OCI-LY1 (cell line): ENCODE measurements at regions not wholly inside any gene's neighbourhood (a gene's known extent, or its start where the extent isn't known, plus 50 kb on each side); places are given as distances from the start of the nearest gene placed in this dataset.

ENCODE experiments used
- H2AFZ ChIP-seq: fragments of 200-600 bp; sonication (generic), shearing (Covaris generic); 2 replicates; pipeline ENCODE4 v1.6.0; 2014; ENCODE audit warnings: antibody characterized with exemption, mild to moderate bottlenecking, low read length
- H3F3A ChIP-seq: fragments of 200-600 bp; sonication (generic), shearing (Covaris generic); 2 replicates; pipeline ENCODE4 v1.6.0; 2014; ENCODE audit warnings: mild to moderate bottlenecking, antibody characterized with exemption, low read length, moderate library complexity; ENCODE audit not compliant: insufficient read depth
- H3K27ac ChIP-seq: fragments of 200-600 bp; sonication (generic); 2 replicates; pipeline ENCODE4 v1.5.1; 2014; ENCODE audit warnings: low read length, mixed run types, mild to moderate bottlenecking, low read depth; ENCODE audit not compliant: poor library complexity, severe bottlenecking
- H3K27me3 ChIP-seq: fragments of 200-600 bp; sonication (generic); 2 replicates; pipeline ENCODE4 v1.6.0; 2014; ENCODE audit warnings: antibody characterized with exemption, mild to moderate bottlenecking, low read length, moderate library complexity; ENCODE audit not compliant: insufficient read depth
- H3K36me3 ChIP-seq: fragments of 200-600 bp; sonication (generic); 2 replicates; pipeline ENCODE4 v1.6.1; 2014; ENCODE audit warnings: mild to moderate bottlenecking, antibody characterized with exemption, low read length, moderate library complexity, mixed read lengths; ENCODE audit not compliant: insufficient read depth
- H3K4me1 ChIP-seq: fragments of 200-600 bp; sonication (generic); 2 replicates; pipeline ENCODE4 v1.5.1; 2014; ENCODE audit warnings: mild to moderate bottlenecking, low read length, moderate library complexity; ENCODE audit not compliant: insufficient read depth, severe bottlenecking
- H3K4me2 ChIP-seq: fragments of 200-600 bp; sonication (generic), shearing (Covaris generic); 2 replicates; pipeline ENCODE4 v1.6.1; 2014; ENCODE audit warnings: low read length
- H3K4me3 ChIP-seq: fragments of 200-600 bp; sonication (generic); 2 replicates; pipeline ENCODE4 v1.5.1; 2014; ENCODE audit warnings: low read length, low read depth, mild to moderate bottlenecking, mixed read lengths; ENCODE audit not compliant: poor library complexity, severe bottlenecking
- H3K79me2 ChIP-seq: fragments of 200-600 bp; shearing (Covaris generic); 2 replicates; pipeline ENCODE4 v1.6.1; 2016; ENCODE audit warnings: mixed run types, low read length, mixed read lengths; ENCODE audit not compliant: insufficient read depth
- H3K9ac ChIP-seq: fragments of 200-600 bp; sonication (generic), shearing (Covaris generic); 2 replicates; pipeline ENCODE4 v1.6.1; 2014; ENCODE audit warnings: mild to moderate bottlenecking, low read length, mixed read lengths
- H3K9me2 ChIP-seq: fragments of 200-600 bp; sonication (generic), shearing (Covaris generic); 2 replicates; pipeline ENCODE4 v1.6.1; 2014; ENCODE audit warnings: low read depth, mild to moderate bottlenecking, low read length, mixed read lengths
- H3K9me3 ChIP-seq: fragments of 200-600 bp; shearing (Covaris generic); 2 replicates; pipeline ENCODE4 v1.6.1; 2014; ENCODE audit warnings: low read length, mixed read lengths
- H4K20me1 ChIP-seq: fragments of 200-600 bp; sonication (generic), shearing (Covaris generic); 2 replicates; pipeline ENCODE4 v1.6.0; 2016; ENCODE audit warnings: mild to moderate bottlenecking, low read length; ENCODE audit not compliant: insufficient read depth
- CTCF ChIP-seq: fragments of 200-600 bp; sonication (generic), shearing (Covaris generic); IDR thresholded peaks from 2 replicates; pipeline ENCODE4 v1.5.1; 2017; ENCODE audit warnings: mild to moderate bottlenecking, antibody characterized with exemption, low read length, moderate library complexity, mixed read lengths
- EZH2 ChIP-seq: fragments of 200-600 bp; sonication (generic), shearing (Covaris generic); IDR thresholded peaks from 2 replicates; pipeline ENCODE4 v1.8.0; 2017; ENCODE audit warnings: borderline replicate concordance, mixed run types, mild to moderate bottlenecking, antibody characterized with exemption, low read length, moderate library complexity, mixed read lengths

GRCh38 chr10:23493711-23494110, 54.8 kb downstream of the OTUD1 start:
- no peaks in the 10 kb centered on the region for H4K20me1 ChIP-seq
- H3K4me3 ChIP-seq: no peak overlapping the region
- no peaks in the 10 kb centered on the region for H3K4me1 ChIP-seq
- no peak overlapping the region for H3K27ac ChIP-seq
- no peaks in the 10 kb centered on the region for H3F3A ChIP-seq
- TF ChIP-seq CTCF (no peak), EZH2 (no peak)
- H2AFZ ChIP-seq: no peak overlapping the region
- no peaks in the 10 kb centered on the region for H3K36me3 ChIP-seq
- H3K79me2 ChIP-seq: no peaks in the 10 kb centered on the region
- no peak overlapping the region for H3K4me2 ChIP-seq
- no peaks in the 10 kb centered on the region for H3K9me2 ChIP-seq
- no peaks in the 10 kb centered on the region for H3K27me3 ChIP-seq
- H3K9ac ChIP-seq: no peak overlapping the region
- H3K9me3 ChIP-seq: no peaks in the 10 kb centered on the region

- Histone ChIP-seq H3K9me3 (no peaks in the 10 kb centered on the region), H4K20me1 (no peaks in the 10 kb centered on the region), H3K27ac (no peak overlapping the region), H3K4me3 (no peak overlapping the region), H3K4me2 (no peak overlapping the region), H3K79me2 (no peaks in the 10 kb centered on the region), H3F3A (no peaks in the 10 kb centered on the region), H2AFZ (no peak overlapping the region), H3K9ac (no peak overlapping the region), H3K9me2 (no peaks in the 10 kb centered on the region), H3K4me1 (no peaks in the 10 kb centered on the region), H3K27me3 (no peaks in the 10 kb centered on the region), H3K36me3 (no peaks in the 10 kb centered on the region)
- TF ChIP-seq CTCF (no peak), EZH2 (no peak)
These were observed 57.9 kb downstream of the OTUD1 start for GRCh38 chr10:23496727-23497126.

- Histone ChIP-seq H3K4me2 (no peak overlapping the region), H2AFZ (no peak overlapping the region), H3F3A (no peaks in the 10 kb centered on the region), H3K36me3 (no peaks in the 10 kb centered on the region), H3K9me3 (no peaks in the 10 kb centered on the region), H3K4me1 (no peaks in the 10 kb centered on the region), H4K20me1 (no peaks in the 10 kb centered on the region), H3K9ac (no peak overlapping the region), H3K79me2 (no peaks in the 10 kb centered on the region), H3K27me3 (no peaks in the 10 kb centered on the region), H3K9me2 (no peaks in the 10 kb centered on the region), H3K27ac (no peak overlapping the region), H3K4me3 (no peak overlapping the region)
- no peak for TF ChIP-seq CTCF
- TF ChIP-seq EZH2: no peak
These were observed 60.7 kb downstream of the OTUD1 start for GRCh38 chr10:23499372-23500132.
